NCI-H2196 (cell line): ENCODE measurements at regions not wholly inside any gene's neighbourhood (a gene's known extent, or its start where the extent isn't known, plus 50 kb on each side); places are given as distances from the start of the nearest gene placed in this dataset.
"Not testable (repeated sequence)": the region's sequence is repeated elsewhere in the genome, so short reads cannot be mapped to it uniquely, and the experiment has no call there.

Experiments
- DNase-seq: peaks from one replicate; lab custom pipeline; 2025; ENCODE audit not compliant: unreplicated experiment; lab: John Stamatoyannopoulos, UW

DNA sequence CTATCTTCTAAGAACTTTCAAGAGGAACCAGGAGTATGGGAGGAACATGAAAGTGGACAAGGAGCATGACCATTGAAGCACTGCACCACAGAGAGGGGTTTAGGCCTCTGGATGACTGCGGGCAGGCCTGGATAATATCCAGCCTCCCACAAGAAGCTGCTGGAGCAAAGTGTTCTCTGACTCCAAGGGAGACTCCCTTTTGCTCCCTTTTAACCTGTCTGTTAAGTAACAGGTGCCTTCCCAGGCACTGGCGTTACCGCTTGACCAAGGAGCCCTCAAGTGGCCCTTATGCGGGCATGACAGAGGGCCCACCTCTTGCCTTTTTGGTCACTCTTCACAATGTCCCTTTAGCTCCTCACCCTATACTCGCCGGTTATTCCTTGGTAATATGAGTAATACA lies 666.2 kb downstream of the SLITRK6 start:
- DNase-seq, result no peak

DNA sequence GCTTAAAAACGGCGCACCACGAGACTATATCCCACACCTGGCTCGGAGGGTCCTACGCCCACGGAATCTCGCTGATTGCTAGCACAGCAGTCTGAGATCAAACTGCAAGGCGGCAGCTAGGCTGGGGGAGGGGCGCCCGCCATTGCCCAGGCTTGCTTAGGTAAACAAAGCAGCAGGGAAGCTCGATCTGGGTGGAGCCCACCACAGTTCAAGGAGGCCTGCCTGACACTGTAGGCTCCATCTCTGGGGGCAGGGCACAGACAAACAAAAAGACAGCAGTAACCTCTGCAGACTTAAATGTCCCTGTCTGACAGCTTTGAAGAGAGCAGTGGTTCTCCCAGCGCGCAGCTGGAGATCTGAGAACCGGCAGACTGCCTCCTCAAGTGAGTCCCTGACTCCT lies 675.7 kb downstream of the SLITRK6 start:
- DNase-seq, result not testable (repeated sequence)

DNA sequence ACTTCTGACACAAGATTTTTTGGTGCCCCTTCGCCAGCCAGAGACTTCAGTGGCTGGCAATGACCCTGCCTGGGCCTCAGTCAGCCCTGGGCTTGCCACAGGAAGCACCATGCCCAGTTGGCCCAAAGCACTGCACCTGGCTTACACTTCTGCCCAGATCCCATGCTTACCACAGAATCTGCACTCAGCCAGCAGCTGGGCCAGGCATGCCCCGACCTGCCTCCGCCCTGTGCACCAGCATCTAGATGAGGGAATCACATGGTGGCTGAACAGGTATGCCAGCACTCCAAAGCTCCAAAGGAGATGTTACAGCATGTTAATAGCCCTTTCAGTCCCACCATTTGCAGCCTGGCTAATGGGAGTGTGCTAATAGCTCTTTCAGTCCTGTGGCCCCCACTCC lies 690.9 kb downstream of the SLITRK6 start:
- no peak for DNase-seq

DNA sequence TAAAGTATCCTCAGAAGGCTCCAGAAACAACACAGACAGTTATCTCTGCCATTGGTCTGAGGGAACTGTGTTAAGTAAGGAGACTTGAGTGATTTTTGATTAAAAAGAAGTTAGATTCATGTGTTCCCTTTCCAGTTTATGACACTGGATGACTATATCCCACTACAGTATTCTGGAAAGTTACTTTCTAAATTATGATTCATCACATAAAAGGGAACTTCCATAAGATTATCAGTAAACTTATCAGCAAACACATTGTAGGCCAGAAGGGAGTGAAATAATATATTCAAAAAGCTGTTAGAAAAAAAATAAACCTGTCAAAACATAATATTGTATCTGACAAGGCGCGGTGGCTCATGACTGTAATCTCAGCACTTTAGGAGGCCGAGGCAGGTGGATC lies 700.0 kb downstream of the SLITRK6 start:
- no peak for DNase-seq

DNA sequence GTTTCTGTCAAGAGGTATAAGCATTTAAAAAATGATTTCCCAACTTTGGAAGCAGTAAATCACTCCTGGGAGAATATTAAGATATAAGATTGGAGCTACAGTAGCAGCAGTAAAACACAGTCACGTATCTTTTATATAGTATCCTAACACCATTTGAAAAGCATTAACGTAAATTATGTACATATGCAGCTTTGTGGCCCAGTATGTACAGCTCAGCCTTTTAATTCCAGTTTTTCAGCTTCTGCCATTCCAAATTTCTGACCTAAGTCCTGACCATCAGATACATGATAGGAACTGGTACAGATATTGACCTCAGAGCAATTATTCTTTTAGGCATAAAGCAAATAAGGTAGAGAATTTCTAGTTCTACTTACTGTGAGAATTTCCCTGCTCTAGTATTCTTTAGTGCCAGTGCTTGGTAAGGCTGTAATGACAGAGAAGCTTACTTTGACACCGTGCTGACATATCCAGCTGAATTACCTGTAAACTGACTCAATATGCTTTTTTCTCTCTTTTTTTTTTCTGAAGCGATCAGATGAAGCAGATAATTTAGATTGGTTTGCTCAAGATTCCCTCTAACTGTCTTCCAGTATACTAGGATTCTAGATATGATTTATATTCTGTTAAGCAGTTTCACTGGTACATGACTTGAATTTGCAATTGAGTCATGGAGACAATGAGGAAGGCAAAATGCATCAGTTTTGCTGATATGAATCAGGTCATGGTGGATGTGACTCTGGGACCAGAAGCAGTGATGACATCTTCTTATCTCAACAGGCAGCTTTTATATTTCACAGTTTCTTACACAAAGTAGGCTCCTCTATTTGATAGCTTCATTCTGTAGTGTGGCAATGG lies 703.6 kb downstream of the SLITRK6 start:
- DNase-seq, result no peak

DNA sequence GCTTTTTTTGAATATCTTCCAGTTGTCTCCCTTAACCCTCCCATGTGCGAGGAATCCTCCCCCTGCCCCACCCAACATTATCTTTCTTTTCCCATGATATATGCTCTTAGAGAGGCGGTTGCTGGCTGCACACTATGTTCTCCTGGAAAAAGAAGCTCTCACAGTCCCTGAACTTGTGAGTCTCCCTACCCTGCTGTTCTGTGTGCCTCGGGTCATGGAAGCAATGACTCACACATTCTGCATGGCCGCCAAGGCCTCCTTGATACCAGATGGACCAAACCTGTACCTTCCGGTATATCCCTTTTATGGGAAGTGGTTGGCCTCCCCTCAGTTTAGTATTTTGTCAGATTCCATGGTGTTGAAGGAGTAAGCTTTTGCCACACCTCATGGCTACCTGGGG lies 705.4 kb downstream of the SLITRK6 start:
- no peak for DNase-seq

- no peak for DNase-seq
Measured at GRCh38 chr13:85091631-85092234, 707.5 kb downstream of the SLITRK6 start.

DNA sequence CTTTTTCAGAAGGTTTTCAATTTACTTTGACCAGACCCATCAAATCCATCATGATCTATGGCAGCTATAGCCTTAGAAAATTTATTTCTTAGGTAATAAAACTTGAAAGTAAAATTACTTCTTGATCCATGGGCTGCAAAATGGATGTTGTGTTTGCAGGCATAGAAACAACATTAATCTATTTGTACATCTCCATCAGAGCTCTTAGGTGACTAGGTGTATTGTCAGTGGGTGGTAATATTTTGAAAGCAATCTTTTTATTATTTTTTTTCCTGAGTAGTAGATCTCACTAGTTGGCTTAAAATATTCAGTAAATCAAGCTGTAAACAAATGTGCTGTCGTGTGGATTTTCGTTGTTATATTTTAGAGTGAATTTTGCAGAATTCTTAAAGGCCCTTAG lies 710.0 kb downstream of the SLITRK6 start:
- no peak for DNase-seq

DNA sequence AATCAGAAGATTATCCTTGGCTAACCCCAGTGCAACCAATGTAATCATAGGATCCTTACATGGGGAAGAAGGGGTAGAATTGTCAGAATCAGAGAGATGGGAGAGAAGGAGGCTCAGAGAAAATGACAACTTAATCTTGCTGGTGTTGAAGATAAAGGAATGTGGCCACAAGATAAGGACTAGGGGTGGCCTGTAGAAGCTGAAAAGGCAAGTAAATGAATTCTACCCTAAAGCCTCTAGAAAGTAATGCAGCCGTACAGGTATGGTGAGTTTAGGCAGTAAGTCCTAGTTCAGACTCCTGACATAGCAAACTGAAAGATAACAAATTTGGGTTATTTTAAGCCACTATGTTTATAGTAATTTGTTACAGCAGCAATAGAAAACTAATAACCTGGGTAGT lies 718.5 kb downstream of the SLITRK6 start:
- no peak for DNase-seq

DNA sequence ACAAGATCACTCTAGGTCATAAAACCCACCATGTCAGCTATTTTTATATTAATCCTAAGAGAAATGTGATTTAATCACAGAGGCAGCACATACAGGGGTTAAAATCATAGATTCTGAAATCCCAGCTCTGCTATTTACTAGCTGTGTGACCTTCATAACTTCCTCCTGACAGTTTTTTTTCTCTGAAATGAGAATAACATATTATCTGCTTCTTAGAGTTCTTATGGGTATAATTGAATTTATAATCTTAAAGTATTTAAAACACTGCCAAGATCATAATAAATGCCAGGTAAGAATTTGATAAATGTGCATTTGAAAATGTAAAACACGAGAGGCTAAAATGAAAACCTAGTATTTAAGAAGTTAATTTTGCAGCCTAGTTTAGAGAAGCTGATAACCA lies 722.9 kb downstream of the SLITRK6 start:
- DNase-seq, result no peak

DNA sequence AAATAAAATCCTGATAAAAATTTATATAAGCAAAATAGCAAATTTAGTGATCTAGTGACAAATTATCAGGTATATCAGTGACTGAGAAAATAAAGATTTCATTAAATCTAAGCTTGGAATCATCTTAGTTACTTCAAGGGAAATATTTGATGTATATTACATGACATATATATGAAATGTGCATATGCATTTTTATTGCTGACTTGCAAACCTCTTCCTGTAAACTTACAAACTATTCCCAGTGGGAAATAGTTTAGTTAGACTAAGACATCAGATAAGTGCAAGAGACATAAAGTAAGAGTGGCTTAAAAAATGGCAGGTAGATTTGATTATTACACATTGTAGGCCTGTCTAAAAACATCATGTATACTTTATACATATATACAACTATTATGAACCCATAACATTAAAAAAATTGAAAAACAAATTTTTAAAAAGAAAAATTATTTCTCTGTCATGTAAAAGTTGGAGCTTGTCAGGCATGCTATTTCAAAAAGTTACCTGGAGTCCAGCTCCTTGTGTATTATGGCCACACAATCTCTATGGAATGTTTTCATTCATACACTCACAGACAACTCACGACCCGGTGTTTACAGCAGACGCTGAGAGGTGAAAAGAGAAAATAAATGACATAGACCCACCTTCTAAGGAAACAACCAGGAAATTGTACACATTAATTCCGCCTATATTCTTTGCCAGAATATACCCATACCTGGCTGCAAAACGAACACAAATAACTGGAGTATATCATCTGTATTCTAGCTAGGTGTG lies 724.5 kb downstream of the SLITRK6 start:
- DNase-seq, result no peak

GRCh38 chr13:85068231-85068630 lies 731.0 kb downstream of the SLITRK6 start:
- DNase-seq, result no peak

GRCh38 chr13:85040215-85040614 lies 759.0 kb downstream of the SLITRK6 start:
- DNase-seq, result no peak

DNA sequence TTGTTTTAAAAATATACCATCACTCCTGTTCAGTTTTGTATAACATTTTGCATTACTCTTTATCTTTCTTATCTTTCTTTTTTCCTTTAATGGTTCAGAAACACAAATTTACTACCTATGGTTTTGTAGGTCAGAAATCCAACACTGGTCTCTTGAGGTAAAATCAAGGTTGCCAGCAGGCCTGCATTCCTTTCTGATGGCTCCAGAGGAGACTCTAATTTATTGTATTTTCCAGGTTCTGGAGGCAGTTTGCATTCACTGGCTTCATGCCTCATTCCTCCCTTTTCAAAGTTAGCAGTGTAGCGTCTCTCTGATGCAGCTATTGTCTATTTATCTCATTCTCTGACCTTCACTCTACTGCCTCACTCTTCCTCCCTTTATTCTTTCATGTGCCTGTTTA lies 767.4 kb downstream of the SLITRK6 start:
- no peak for DNase-seq

DNA sequence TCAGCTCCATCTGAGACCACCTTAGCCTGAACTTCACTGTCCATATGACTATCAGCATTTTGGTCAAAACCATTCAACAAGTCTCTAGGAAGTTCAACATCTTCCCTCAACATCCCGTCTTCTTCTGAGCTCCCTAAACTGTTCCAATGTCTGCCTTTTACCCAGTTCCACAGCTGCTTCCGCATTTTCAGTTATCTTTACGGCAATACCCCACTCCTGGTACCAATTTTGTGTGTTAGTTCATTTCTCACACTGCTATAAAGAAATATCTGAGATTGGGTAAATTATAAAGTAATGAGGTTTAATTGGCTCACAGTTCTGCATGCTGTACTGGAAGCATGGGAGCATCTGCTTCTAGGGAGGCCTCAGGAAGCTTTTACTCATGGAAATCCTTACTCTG lies 771.2 kb downstream of the SLITRK6 start:
- no peak for DNase-seq

DNA sequence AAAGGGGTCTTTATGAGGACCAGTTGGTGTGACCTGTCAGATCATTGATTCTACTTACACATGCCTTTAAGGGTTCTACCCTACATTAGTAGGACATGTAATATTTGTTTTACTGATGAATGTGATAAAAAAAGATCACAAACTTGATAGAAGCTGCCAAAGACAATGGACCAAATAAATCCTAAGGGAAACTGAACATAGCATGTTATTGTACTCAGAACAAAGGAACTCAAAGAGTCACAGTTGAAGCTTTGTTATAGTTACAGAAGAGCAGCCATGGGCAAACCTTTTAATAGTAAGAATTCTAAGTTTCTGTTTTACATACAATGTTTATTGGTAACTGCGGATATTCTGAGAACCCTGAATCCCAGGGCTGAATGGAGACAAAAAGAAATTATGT lies 780.1 kb downstream of the SLITRK6 start:
- no peak for DNase-seq

DNA sequence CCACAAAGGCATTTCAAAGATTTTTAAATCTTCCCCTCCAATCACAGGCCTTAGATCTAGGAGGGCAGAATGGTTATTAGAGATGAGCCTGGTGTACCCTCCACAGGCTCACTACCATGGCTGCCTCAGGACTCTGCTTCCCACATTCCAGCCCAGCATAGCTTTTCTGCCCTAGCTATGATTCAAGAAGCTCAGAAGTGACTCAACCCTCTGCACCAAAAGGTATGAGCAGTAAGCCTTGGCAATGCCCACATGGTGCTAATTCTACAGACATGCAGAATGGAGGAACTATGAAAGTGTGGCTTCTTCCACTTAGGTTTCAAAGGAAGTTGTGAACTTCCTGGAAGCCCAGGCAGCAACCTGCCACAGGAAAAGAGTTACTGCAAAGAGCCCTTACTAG lies 786.2 kb downstream of the SLITRK6 start:
- DNase-seq, result no peak

- no peak for DNase-seq
Measured at GRCh38 chr13:85009447-85009846, 789.8 kb downstream of the SLITRK6 start.

GRCh38 chr13:84999252-84999651 lies 800.0 kb downstream of the SLITRK6 start:
- DNase-seq, result no peak

GRCh38 chr13:84998681-84999080 lies 800.5 kb downstream of the SLITRK6 start:
- DNase-seq, result no peak

GRCh38 chr13:84997858-84998257 lies 801.4 kb downstream of the SLITRK6 start:
- no peak for DNase-seq

- no peak for DNase-seq
Measured at GRCh38 chr13:84994582-84994981, 804.6 kb downstream of the SLITRK6 start.
